Cardiac muscle cell (in vitro differentiated cells and primary cell): ENCODE measurements at regions not wholly inside any gene's neighbourhood (a gene's known extent, or its start where the extent isn't known, plus 50 kb on each side); places are given as distances from the start of the nearest gene placed in this dataset.
"Not testable (repeated sequence)": the region's sequence is repeated elsewhere in the genome, so short reads cannot be mapped to it uniquely, and the experiment has no call there.

Source experiments
- DNase-seq, 2 donors: peaks; one replicate each; pipeline versions ENCODE4 v3.0.0 to v3.0.0-alpha.2; 2010 to 2017; ENCODE audit warnings: low read depth in 1 of 2, low spot score in 1 of 2
- H3K27ac ChIP-seq: fragments of 200-600 bp; sonication (generic); 2 replicates; pipeline ENCODE4 v1.5.1; 2016
- H3K27me3 ChIP-seq: fragments of 200-600 bp; sonication (generic); 2 replicates; pipeline ENCODE4 v1.6.0; 2016; ENCODE audit warnings: control low read depth
- H3K36me3 ChIP-seq: fragments of 200-600 bp; sonication (generic); 2 replicates; pipeline ENCODE4 v1.5.1; 2016; ENCODE audit warnings: control low read depth
- H3K4me1 ChIP-seq: fragments of 200-600 bp; sonication (generic); 2 replicates; pipeline ENCODE4 v1.8.1; 2017; ENCODE audit warnings: low read depth, mild to moderate bottlenecking, mixed run types
- H3K4me3 ChIP-seq: fragments of 200-600 bp; sonication (generic); 2 replicates; pipeline ENCODE4 v1.5.1; 2016; ENCODE audit warnings: mild to moderate bottlenecking
- H3K9me3 ChIP-seq: fragments of 200-600 bp; sonication (generic); 2 replicates; pipeline ENCODE4 v1.5.1; 2017; ENCODE audit warnings: low read depth, mild to moderate bottlenecking, control low read depth
- CTCF ChIP-seq: IDR thresholded peaks from 2 replicates; pipeline ENCODE4 v1.5.1; 2012; ENCODE audit warnings: low read depth, mild to moderate bottlenecking, low read length

GRCh38 chr1:222385955-222386354 lies 161.9 kb downstream of the HHIPL2 start:
- Histone ChIP-seq H3K27me3 (no peaks in the 10 kb centered on the region), H3K36me3 (no peaks in the 10 kb centered on the region), H3K27ac (no peak overlapping the region), H3K4me3 (no peak overlapping the region), H3K9me3 (no peaks in the 10 kb centered on the region), H3K4me1 (no peaks in the 10 kb centered on the region)
- no peak for TF ChIP-seq CTCF
- DNase-seq: no peak

GRCh38 chr1:222385262-222385661 lies 162.6 kb downstream of the HHIPL2 start:
- Histone ChIP-seq H3K9me3 (no peaks in the 10 kb centered on the region), H3K36me3 (no peaks in the 10 kb centered on the region), H3K4me3 (no peak overlapping the region), H3K27ac (no peak overlapping the region), H3K27me3 (no peaks in the 10 kb centered on the region), H3K4me1 (no peaks in the 10 kb centered on the region)
- TF ChIP-seq CTCF: no peak
- no peak for DNase-seq

GRCh38 chr1:222384531-222384930 lies 163.4 kb downstream of the HHIPL2 start:
- no peak overlapping the region for H3K27ac ChIP-seq
- no peak for DNase-seq
- no peak overlapping the region for H3K4me3 ChIP-seq
- no peaks in the 10 kb centered on the region for H3K27me3 ChIP-seq
- H3K36me3 ChIP-seq: no peaks in the 10 kb centered on the region
- no peaks in the 10 kb centered on the region for H3K4me1 ChIP-seq
- no peak for TF ChIP-seq CTCF
- H3K9me3 ChIP-seq: no peaks in the 10 kb centered on the region

DNA sequence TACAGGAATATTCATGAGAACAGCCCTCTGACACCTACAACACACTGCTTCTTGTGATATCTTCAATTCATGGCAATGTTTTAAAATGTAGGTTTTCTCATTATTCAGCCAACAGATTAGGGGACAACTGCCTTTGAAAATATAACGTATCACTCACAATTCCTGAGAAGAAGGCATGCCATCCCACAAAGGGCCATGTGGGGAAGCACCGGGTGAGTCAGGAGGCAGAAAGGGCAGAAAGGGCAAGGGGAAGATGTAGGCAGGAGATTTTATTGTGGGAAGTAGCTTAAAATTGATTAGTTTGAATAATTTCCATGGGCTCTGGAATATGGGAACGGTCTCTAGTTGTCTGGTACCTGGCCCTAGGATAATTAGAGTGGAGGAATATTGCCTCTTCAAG lies 165.7 kb downstream of the HHIPL2 start:
- Histone ChIP-seq H3K4me1 (no peaks in the 10 kb centered on the region), H3K36me3 (no peaks in the 10 kb centered on the region), H3K9me3 (no peaks in the 10 kb centered on the region), H3K27me3 (no peaks in the 10 kb centered on the region), H3K4me3 (no peak overlapping the region), H3K27ac (no peak overlapping the region)
- no peak for DNase-seq
- TF ChIP-seq CTCF: no peak

- H3K4me1 ChIP-seq: peaks cover 12% of the 10 kb centered on the region
- DNase-seq: no peak
- H3K9me3 ChIP-seq: no peaks in the 10 kb centered on the region
- no peaks in the 10 kb centered on the region for H3K27me3 ChIP-seq
- no peak overlapping the region for H3K4me3 ChIP-seq
- no peak for TF ChIP-seq CTCF
- H3K27ac ChIP-seq: no peak overlapping the region
- no peaks in the 10 kb centered on the region for H3K36me3 ChIP-seq
These were observed 170.3 kb downstream of the HHIPL2 start for GRCh38 chr1:222377428-222378088.

- H3K27me3 ChIP-seq, H3K27ac ChIP-seq, H3K4me3 ChIP-seq, H3K9me3 ChIP-seq, H3K36me3 ChIP-seq, DNase-seq: not testable (repeated sequence)
- peaks cover 12% of the 10 kb centered on the region for H3K4me1 ChIP-seq
These were observed 171.1 kb downstream of the HHIPL2 start for GRCh38 chr1:222376791-222377190.
